Astrocyte (in vitro differentiated cells and primary cell): ENCODE measurements at regions not wholly inside any gene's neighbourhood (a gene's known extent, or its start where the extent isn't known, plus 50 kb on each side); places are given as distances from the start of the nearest gene placed in this dataset.

Source experiments
- DNase-seq: peaks from one replicate; pipeline ENCODE4 v3.0.0-alpha.2; 2010; ENCODE audit warnings: low read depth
- FAIRE-seq: peaks from 2 replicates; lab custom pipeline; 2011; peaks lifted over from hg19 to GRCh38; lab: Jason Lieb, UNC
- H2AFZ ChIP-seq: 2 replicates; pipeline ENCODE4 v1.6.0; 2012; ENCODE audit warnings: low read depth, low read length, inconsistent platforms
- H3K27ac ChIP-seq: 2 replicates; pipeline ENCODE4 v1.5.1; 2011; ENCODE audit warnings: low read depth, low read length, inconsistent platforms
- H3K27me3 ChIP-seq: 2 replicates; pipeline ENCODE4 v1.6.0; 2011; ENCODE audit warnings: low read length, inconsistent platforms; ENCODE audit not compliant: insufficient read depth
- H3K36me3 ChIP-seq: 2 replicates; pipeline ENCODE4 v1.5.1; 2011; ENCODE audit warnings: low read length, inconsistent platforms; ENCODE audit not compliant: insufficient read depth
- H3K4me1 ChIP-seq: 2 replicates; pipeline ENCODE4 v1.5.1; 2011; ENCODE audit warnings: low read length, inconsistent platforms; ENCODE audit not compliant: insufficient read depth
- H3K4me2 ChIP-seq: 2 replicates; pipeline ENCODE4 v1.6.0; 2012; ENCODE audit warnings: low read length, inconsistent platforms
- H3K4me3 ChIP-seq: 2 replicates; pipeline ENCODE4 v1.5.1; 2011; ENCODE audit warnings: low read depth, mild to moderate bottlenecking, low read length, inconsistent platforms; ENCODE audit not compliant: insufficient read depth
- H3K79me2 ChIP-seq: 2 replicates; pipeline ENCODE4 v1.6.0; 2012; ENCODE audit warnings: mild to moderate bottlenecking, low read length, inconsistent platforms; ENCODE audit not compliant: insufficient read depth
- H3K9ac ChIP-seq: 2 replicates; pipeline ENCODE4 v1.6.0; 2012; ENCODE audit warnings: mild to moderate bottlenecking, low read length, inconsistent platforms
- H3K9me3 ChIP-seq: 2 replicates; pipeline ENCODE4 v1.5.1; 2012; ENCODE audit warnings: low read depth, mild to moderate bottlenecking, low read length, inconsistent platforms; ENCODE audit not compliant: insufficient read depth
- H4K20me1 ChIP-seq: 2 replicates; pipeline ENCODE4 v1.6.0; 2012; ENCODE audit warnings: low read length, inconsistent platforms; ENCODE audit not compliant: insufficient read depth
- H3K27ac Mint-ChIP-seq: one replicate; pipeline ENCODE4 v1.8.0; 2021; ENCODE audit warnings: mild to moderate bottlenecking, mixed read lengths; ENCODE audit not compliant: unreplicated experiment
- H3K27me3 Mint-ChIP-seq: one replicate; pipeline ENCODE4 v1.8.0; 2021; ENCODE audit warnings: low read depth, mixed read lengths; ENCODE audit not compliant: unreplicated experiment
- H3K36me3 Mint-ChIP-seq: one replicate; pipeline ENCODE4 v1.8.0; 2021; ENCODE audit warnings: low read depth, mixed read lengths; ENCODE audit not compliant: unreplicated experiment
- H3K4me1 Mint-ChIP-seq: one replicate; pipeline ENCODE4 v1.8.0; 2021; ENCODE audit warnings: low read depth, mixed read lengths; ENCODE audit not compliant: unreplicated experiment
- H3K4me3 Mint-ChIP-seq: one replicate; pipeline ENCODE4 v1.8.0; 2021; ENCODE audit warnings: mild to moderate bottlenecking, moderate library complexity, mixed read lengths; ENCODE audit not compliant: unreplicated experiment
- H3K9me3 Mint-ChIP-seq: one replicate; pipeline ENCODE4 v1.8.0; 2021; ENCODE audit warnings: mild to moderate bottlenecking, mixed read lengths; ENCODE audit not compliant: unreplicated experiment
- EZH2 ChIP-seq: IDR thresholded peaks from 2 replicates; pipeline ENCODE4 v1.6.1; 2012; ENCODE audit warnings: mild to moderate bottlenecking, low read length, inconsistent platforms; ENCODE audit not compliant: insufficient read depth
- TF ChIP-seq, protein P1 (sequence below): IDR thresholded peaks from 2 replicates; pipeline ENCODE4 v1.5.1; 2011; ENCODE audit warnings: low read depth, mild to moderate bottlenecking, inconsistent platforms, low read length, moderate library complexity; ENCODE audit not compliant: insufficient read depth

GRCh38 chr11:14578541-14578956 is 58.4 kb upstream of the PSMA1 start:
- Mint-ChIP-seq H3K9me3 (peaks cover 5% of the 10 kb centered on the region), H3K36me3 (no peaks in the 10 kb centered on the region), H3K4me1 (peaks cover 3% of the 10 kb centered on the region), H3K27ac (no peak overlapping the region), H3K4me3 (no peak overlapping the region), H3K27me3 (no peaks in the 10 kb centered on the region)
- Histone ChIP-seq H3K4me1 (no peaks in the 10 kb centered on the region), H3K27ac (no peak overlapping the region), H3K4me2 (no peak overlapping the region), H3K9ac (no peak overlapping the region), H2AFZ (no peak overlapping the region), H3K27me3 (no peaks in the 10 kb centered on the region), H3K4me3 (no peak overlapping the region), H3K79me2 (no peaks in the 10 kb centered on the region), H4K20me1 (no peaks in the 10 kb centered on the region), H3K9me3 (no peaks in the 10 kb centered on the region), H3K36me3 (no peaks in the 10 kb centered on the region)
- no peak for FAIRE-seq
- peak; percentile 13 for DNase-seq
- TF ChIP-seq, protein P1, sequence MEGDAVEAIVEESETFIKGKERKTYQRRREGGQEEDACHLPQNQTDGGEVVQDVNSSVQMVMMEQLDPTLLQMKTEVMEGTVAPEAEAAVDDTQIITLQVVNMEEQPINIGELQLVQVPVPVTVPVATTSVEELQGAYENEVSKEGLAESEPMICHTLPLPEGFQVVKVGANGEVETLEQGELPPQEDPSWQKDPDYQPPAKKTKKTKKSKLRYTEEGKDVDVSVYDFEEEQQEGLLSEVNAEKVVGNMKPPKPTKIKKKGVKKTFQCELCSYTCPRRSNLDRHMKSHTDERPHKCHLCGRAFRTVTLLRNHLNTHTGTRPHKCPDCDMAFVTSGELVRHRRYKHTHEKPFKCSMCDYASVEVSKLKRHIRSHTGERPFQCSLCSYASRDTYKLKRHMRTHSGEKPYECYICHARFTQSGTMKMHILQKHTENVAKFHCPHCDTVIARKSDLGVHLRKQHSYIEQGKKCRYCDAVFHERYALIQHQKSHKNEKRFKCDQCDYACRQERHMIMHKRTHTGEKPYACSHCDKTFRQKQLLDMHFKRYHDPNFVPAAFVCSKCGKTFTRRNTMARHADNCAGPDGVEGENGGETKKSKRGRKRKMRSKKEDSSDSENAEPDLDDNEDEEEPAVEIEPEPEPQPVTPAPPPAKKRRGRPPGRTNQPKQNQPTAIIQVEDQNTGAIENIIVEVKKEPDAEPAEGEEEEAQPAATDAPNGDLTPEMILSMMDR, result no peak
- no peak for TF ChIP-seq EZH2

DNA sequence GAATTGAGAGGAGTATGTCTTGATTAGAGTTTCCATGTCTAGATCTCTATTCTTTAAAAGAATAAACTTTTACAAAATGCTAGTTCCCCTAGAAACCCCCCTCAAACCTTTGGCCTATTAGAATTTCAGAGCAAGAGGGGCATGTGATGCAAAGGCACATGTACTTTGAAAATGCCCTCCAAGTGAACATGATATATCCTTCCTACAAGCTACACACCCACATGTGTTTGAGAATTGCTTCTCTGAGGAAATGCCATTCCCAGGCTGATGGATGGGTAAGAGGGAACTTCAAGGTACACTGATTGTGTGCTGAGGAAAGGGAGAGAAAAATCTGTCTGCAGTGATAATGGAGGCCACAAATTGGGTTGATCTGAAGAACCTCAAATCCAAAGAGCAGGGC is 59.5 kb upstream of the PSMA1 start:
- H3K4me3 ChIP-seq, result no peak overlapping the region
- H3K4me2 ChIP-seq, result no peak overlapping the region
- H3K79me2 ChIP-seq, result no peaks in the 10 kb centered on the region
- H3K27me3 ChIP-seq, result no peaks in the 10 kb centered on the region
- Mint-ChIP-seq H3K27ac (no peak overlapping the region), H3K9me3 (no peaks in the 10 kb centered on the region), H3K4me3 (no peak overlapping the region), H3K4me1 (peaks cover 3% of the 10 kb centered on the region), H3K36me3 (no peaks in the 10 kb centered on the region), H3K27me3 (no peaks in the 10 kb centered on the region)
- DNase-seq (no peak), FAIRE-seq (no peak)
- no peak overlapping the region for H2AFZ ChIP-seq
- no peak overlapping the region for H3K9ac ChIP-seq
- no peaks in the 10 kb centered on the region for H3K36me3 ChIP-seq
- no peaks in the 10 kb centered on the region for H3K4me1 ChIP-seq
- H4K20me1 ChIP-seq, result no peaks in the 10 kb centered on the region
- no peak overlapping the region for H3K27ac ChIP-seq
- no peaks in the 10 kb centered on the region for H3K9me3 ChIP-seq
- no peak for TF ChIP-seq EZH2
- TF ChIP-seq, protein P1, result no peak

- no peaks in the 10 kb centered on the region for H3K9me3 ChIP-seq
- no peak overlapping the region for H3K4me2 ChIP-seq
- Mint-ChIP-seq H3K27ac (no peak overlapping the region), H3K27me3 (peaks cover 2% of the 10 kb centered on the region), H3K4me1 (peaks cover 3% of the 10 kb centered on the region), H3K9me3 (no peaks in the 10 kb centered on the region), H3K36me3 (no peaks in the 10 kb centered on the region), H3K4me3 (no peak overlapping the region)
- no peaks in the 10 kb centered on the region for H3K4me1 ChIP-seq
- H3K4me3 ChIP-seq, result no peak overlapping the region
- no peaks in the 10 kb centered on the region for H3K79me2 ChIP-seq
- H4K20me1 ChIP-seq, result no peaks in the 10 kb centered on the region
- FAIRE-seq, result no peak
- TF ChIP-seq EZH2, result no peak
- TF ChIP-seq, protein P1, result no peak
- no peaks in the 10 kb centered on the region for H3K27me3 ChIP-seq
- DNase-seq, result no peak
- H3K36me3 ChIP-seq, result no peaks in the 10 kb centered on the region
- no peak overlapping the region for H2AFZ ChIP-seq
- H3K9ac ChIP-seq, result no peak overlapping the region
- H3K27ac ChIP-seq, result no peak overlapping the region
Observed at GRCh38 chr11:14582793-14583192, 60.8 kb upstream of the PDE3B start.
